GM12864 (cell line): ENCODE measurements at regions not wholly inside any gene's neighbourhood (a gene's known extent, or its start where the extent isn't known, plus 50 kb on each side); places are given as distances from the start of the nearest gene placed in this dataset.

Experiments
- DNase-seq: peaks from one replicate; pipeline ENCODE4 v3.0.0-alpha.2; 2011; ENCODE audit warnings: low read depth
- H3K4me3 ChIP-seq: 2 replicates; pipeline ENCODE4 v1.5.1; 2011; ENCODE audit warnings: mild to moderate bottlenecking, low read depth, low read length, control low read depth
- TF ChIP-seq, protein P1 (sequence below): IDR thresholded peaks from 2 replicates; pipeline ENCODE4 v1.5.1; 2011; ENCODE audit warnings: low read depth, mild to moderate bottlenecking, moderate library complexity, low read length, control low read depth, inconsistent platforms; ENCODE audit errors: missing control alignments

DNA sequence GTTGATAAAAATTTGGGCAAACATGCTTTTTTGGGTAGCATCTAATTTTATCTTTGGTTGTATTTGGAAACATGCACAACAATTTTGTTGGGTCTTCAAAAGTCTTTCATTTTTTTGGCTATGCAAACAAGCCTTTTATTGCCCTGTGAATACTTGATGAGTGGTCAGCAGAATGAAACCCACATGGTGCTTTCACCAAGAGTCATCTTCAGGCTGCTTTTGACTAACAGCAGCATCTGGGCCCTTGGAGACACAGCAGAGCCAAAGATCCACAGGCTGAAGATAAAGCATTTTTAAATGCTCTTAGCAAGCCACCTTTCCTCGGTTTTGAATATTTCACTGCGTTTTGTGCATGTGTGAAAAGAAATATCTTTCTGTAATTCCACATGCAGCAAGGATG, 154.9 kb downstream of the FGF9 start:
- no peak overlapping the region for H3K4me3 ChIP-seq
- no peak for DNase-seq
- TF ChIP-seq, protein P1, sequence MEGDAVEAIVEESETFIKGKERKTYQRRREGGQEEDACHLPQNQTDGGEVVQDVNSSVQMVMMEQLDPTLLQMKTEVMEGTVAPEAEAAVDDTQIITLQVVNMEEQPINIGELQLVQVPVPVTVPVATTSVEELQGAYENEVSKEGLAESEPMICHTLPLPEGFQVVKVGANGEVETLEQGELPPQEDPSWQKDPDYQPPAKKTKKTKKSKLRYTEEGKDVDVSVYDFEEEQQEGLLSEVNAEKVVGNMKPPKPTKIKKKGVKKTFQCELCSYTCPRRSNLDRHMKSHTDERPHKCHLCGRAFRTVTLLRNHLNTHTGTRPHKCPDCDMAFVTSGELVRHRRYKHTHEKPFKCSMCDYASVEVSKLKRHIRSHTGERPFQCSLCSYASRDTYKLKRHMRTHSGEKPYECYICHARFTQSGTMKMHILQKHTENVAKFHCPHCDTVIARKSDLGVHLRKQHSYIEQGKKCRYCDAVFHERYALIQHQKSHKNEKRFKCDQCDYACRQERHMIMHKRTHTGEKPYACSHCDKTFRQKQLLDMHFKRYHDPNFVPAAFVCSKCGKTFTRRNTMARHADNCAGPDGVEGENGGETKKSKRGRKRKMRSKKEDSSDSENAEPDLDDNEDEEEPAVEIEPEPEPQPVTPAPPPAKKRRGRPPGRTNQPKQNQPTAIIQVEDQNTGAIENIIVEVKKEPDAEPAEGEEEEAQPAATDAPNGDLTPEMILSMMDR, result no peak

DNA sequence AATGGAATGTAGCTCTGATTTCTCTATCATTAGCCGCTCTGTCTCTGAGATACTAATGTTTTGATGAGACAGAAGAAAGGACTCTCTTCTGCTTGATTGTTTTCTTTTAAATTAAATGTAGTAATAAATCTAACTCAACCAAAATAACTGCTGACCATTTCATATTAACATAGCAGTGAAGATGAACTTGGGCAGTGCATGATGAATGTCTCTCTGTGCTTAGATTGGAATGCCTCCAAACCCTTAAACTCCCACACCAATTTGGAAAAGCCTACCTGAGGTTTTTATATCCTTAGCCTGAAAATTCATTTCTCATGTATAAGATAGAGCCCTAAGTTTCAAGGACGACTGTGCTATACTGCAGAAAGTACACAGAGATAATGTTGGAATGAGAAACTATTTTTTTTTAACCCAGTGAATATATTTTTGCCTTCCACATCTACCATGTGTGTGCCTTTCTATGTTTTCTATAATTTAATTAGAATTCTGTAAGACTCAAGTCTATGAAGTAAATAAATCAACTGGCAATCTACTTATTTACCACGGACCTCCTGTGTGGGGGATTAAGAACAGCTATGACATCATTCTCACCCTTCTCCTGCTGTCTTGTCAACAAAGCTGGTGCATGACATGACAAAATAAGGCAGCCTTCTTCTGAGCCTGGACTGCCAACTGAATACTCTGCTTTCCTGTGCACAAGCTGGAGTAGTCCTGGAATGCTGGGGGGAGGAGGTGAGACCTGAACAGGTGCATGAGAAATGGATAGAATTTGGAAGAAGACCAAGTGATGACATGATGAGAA, 155.5 kb downstream of the FGF9 start:
- DNase-seq, result no peak
- TF ChIP-seq, protein P1, result no peak
- no peak overlapping the region for H3K4me3 ChIP-seq

DNA sequence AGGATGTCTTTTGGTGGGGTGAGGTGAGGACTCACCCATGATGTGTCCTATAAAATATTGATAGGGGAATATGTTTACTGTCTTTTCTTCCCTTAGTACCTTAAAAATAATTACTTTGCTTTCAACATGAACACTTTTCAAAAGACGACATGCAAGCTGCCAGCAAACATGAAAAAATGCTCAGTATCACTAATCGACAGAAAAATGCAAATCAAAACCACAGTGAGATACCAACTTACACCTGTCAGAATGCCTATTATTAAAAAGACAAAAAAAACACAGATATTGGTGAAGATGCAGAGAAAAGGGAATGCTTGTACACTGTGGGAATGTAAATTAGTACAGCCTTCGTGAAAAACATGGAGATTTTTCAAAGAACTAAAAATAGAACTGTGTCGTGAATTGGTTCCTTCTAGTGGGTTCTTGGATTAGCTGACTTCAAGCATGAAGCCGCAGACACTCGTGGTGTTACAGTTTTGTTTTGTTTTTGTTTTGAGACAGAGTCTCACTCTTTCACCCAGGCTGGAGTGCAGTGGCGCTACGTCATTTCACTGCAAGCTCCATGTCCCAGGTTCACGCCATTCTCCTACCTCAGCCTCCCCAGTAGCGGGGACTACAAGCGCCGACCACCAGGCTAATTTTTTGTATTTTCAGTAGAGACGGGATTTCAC, 160.9 kb downstream of the FGF9 start:
- no peak for DNase-seq
- TF ChIP-seq, protein P1, result no peak
- no peak overlapping the region for H3K4me3 ChIP-seq

DNA sequence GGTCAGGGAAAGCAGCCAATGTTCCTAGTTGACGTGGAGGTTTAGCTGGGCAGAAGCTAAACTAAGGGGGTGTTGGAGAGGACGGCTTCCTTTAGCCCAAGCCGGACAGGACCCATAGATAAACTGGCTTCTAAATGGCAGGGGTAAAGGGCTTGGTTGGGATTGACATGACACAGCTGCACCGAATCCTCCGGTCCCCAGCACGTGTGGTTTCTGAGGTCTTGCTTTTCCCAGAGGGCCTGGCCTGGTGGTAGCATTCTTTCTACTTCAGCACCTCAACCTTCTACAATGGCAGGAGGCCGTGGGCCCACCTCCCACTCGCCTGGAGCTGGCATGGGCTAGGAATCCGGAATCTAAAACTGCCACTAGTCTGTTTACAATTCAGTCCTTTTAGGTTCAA, 163.0 kb downstream of the FGF9 start:
- no peak for DNase-seq
- H3K4me3 ChIP-seq, result no peak overlapping the region
- TF ChIP-seq, protein P1, result no peak

DNA sequence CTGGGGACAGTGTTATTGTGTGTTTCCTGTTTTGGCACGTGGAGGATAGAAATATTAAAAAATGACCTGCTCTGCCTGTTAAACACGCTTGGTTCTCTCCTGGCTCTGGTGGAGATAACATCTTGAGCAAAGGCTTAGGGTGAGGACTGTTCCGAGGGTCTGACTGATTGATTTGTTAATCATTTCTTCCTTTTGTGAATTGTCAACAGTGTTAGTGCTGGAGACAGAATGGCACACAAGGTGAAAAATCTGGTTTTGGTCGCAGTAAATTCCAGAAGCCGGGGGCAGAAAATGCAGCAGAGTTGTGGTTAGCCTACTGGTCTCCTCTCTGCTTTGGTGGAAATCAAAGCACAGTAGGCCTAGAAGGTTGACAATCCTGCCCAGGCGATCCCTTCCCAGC, 163.6 kb downstream of the FGF9 start:
- TF ChIP-seq, protein P1, result no peak
- H3K4me3 ChIP-seq, result no peak overlapping the region
- no peak for DNase-seq

DNA sequence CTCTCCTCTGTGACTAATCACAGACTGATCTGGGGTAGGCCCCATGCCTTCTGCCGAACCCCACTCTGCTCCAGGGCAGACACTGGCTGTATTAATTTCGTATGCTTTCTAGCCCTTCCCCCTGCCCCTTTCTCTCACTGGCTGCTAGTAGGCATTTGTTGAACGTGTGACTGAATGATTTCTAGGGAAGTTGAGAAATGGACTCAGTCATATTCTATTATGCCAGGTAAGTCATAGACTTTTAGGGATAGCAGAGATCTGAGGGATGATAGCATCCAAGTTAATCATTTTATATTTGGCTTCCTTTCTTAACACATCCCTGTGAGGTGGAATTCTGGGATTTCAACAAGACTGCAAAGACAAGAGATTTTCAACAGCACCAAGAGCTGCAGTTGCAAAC, 166.4 kb downstream of the FGF9 start:
- DNase-seq, result no peak
- no peak overlapping the region for H3K4me3 ChIP-seq
- TF ChIP-seq, protein P1, result no peak
